ENCODE measurements at regions not wholly inside any gene's neighbourhood (a gene's known extent, or its start where the extent isn't known, plus 50 kb on each side); places are given as distances from the start of the nearest gene placed in this dataset.

- ChIA-PET POLR2A (no interaction called here), CTCF (no interaction called here)
- Histone ChIP-seq H3K27me3 (ENCODE audit: control insufficient read depth, insufficient read depth, low read length) (no peaks in the 10 kb centered on the region), H3K4me3 (ENCODE audit: low read depth, low read length) (no peak overlapping the region), H3K36me3 (ENCODE audit: control insufficient read depth, insufficient read depth, low read length) (no peaks in the 10 kb centered on the region)
- TF ChIP-seq CTCF (IDR thresholded peaks at IDR 0.05; ENCODE audit: insufficient read depth, low read depth, low read length), result no peak
- no peak for DNase-seq (ENCODE audit: low read depth)
Observed at GRCh38 chr2:59732871-59733566, 820.4 kb downstream of the BCL11A start.

- CTCF ChIA-PET, result no interaction called here
Observed at GRCh38 chr2:59727121-59727590, 826.3 kb downstream of the BCL11A start.

GRCh38 chr2:59726228-59727120 lies 827.0 kb downstream of the BCL11A start:
- ChIA-PET CTCF (no interaction called here), POLR2A (no interaction called here)
- Histone ChIP-seq H3K36me3 (ENCODE audit: control insufficient read depth, insufficient read depth, low read length) (no peaks in the 10 kb centered on the region), H3K4me3 (ENCODE audit: low read depth, low read length) (no peak overlapping the region), H3K27me3 (ENCODE audit: control insufficient read depth, insufficient read depth, low read length) (no peaks in the 10 kb centered on the region)
- TF ChIP-seq CTCF (IDR thresholded peaks at IDR 0.05; ENCODE audit: insufficient read depth, low read depth, low read length), result no peak
- DNase-seq (ENCODE audit: low read depth), result no peak

More at GRCh38 chr2:59727121-59727590, 826.3 kb downstream of the BCL11A start:
- H3K27me3 ChIP-seq (ENCODE audit: control insufficient read depth, insufficient read depth, low read length), result no peaks in the 10 kb centered on the region
- no peak overlapping the region for H3K4me3 ChIP-seq (ENCODE audit: low read depth, low read length)
- POLR2A ChIA-PET, result no interaction called here
- no peaks in the 10 kb centered on the region for H3K36me3 ChIP-seq (ENCODE audit: control insufficient read depth, insufficient read depth, low read length)
- no peak for DNase-seq (ENCODE audit: low read depth)
- no peak for TF ChIP-seq CTCF (IDR thresholded peaks at IDR 0.05; ENCODE audit: insufficient read depth, low read depth, low read length)

- ChIA-PET POLR2A (no interaction called here), CTCF (no interaction called here)
- TF ChIP-seq CTCF (IDR thresholded peaks at IDR 0.05; ENCODE audit: insufficient read depth, low read depth, low read length), result no peak
- H3K36me3 ChIP-seq (ENCODE audit: control insufficient read depth, insufficient read depth, low read length), result no peaks in the 10 kb centered on the region
- no peak for DNase-seq (ENCODE audit: low read depth)
- H3K4me3 ChIP-seq (ENCODE audit: low read depth, low read length), result no peak overlapping the region
- no peaks in the 10 kb centered on the region for H3K27me3 ChIP-seq (ENCODE audit: control insufficient read depth, insufficient read depth, low read length)
Observed at GRCh38 chr2:59724746-59725145, 828.7 kb downstream of the BCL11A start.

- DNase-seq (ENCODE audit: low read depth), result no peak
- H3K4me3 ChIP-seq (ENCODE audit: low read depth, low read length), result no peak overlapping the region
- CTCF ChIA-PET, result no interaction called here
- POLR2A ChIA-PET, result no interaction called here
- no peaks in the 10 kb centered on the region for H3K27me3 ChIP-seq (ENCODE audit: control insufficient read depth, insufficient read depth, low read length)
- H3K36me3 ChIP-seq (ENCODE audit: control insufficient read depth, insufficient read depth, low read length), result no peaks in the 10 kb centered on the region
- TF ChIP-seq CTCF (IDR thresholded peaks at IDR 0.05; ENCODE audit: insufficient read depth, low read depth, low read length), result no peak
Observed at GRCh38 chr2:59720296-59720866, 833.1 kb downstream of the BCL11A start.
